NCI-H82 (cell line): ENCODE measurements at regions not wholly inside any gene's neighbourhood (a gene's known extent, or its start where the extent isn't known, plus 50 kb on each side); places are given as distances from the start of the nearest gene placed in this dataset.
"Not testable (repeated sequence)": the region's sequence is repeated elsewhere in the genome, so short reads cannot be mapped to it uniquely, and the experiment has no call there.

ENCODE experiments used
- DNase-seq: peaks from one replicate; lab custom pipeline; 2025; lab: John Stamatoyannopoulos, UW

DNA sequence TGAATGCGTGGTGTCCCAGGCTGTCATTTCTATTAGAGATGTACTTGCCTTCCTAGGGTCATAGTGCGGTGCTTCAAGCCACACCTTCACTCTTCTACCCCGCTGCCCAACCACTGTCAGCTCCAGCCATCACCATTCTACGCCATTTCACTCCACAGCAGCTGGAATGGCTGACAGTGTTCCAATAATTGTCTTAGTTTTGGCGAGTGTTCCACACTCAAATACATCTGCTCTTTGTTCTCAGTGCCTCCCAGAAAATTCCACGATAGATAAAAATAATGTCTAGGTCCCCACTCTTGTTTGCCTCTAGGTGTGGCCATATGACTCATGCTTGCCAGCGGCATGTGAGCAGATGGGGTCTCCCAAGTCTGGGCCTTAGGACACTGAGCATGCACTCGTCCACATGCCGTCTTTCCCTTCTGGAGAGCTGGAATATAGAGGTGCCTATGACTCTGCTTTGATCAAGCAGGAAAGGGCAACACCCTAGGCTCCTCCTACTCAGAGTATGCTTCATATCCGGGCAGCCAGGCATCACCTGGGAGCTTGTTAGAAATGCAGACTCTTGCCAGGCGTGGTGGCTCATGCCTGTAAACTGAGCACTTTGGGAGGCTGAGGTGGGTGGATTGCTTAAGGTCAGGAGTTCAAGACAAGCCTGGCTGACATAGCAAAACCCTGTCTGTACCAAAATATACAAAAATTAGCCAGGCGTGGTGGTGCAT, 163.0 kb downstream of the BRMS1L start:
- DNase-seq: no peak

DNA sequence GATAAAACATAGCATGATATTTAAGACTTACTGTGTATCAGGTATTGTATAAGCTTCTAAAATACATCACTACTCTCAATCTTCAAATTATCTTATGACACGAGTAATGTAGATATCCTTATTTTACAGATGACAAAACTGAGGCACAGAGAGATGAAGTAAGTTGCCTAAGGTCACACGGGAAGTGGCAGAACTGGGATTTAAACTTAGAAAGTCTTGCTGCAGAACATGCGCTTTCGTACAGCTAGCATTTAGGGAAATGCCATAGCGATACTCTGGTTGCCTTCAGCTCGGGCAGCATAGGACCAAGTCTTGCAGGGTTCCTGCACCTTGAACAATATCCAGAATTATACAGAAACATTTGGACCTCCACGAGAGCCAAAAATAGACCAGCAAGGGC, 162.4 kb downstream of the BRMS1L start:
- no peak for DNase-seq

DNA sequence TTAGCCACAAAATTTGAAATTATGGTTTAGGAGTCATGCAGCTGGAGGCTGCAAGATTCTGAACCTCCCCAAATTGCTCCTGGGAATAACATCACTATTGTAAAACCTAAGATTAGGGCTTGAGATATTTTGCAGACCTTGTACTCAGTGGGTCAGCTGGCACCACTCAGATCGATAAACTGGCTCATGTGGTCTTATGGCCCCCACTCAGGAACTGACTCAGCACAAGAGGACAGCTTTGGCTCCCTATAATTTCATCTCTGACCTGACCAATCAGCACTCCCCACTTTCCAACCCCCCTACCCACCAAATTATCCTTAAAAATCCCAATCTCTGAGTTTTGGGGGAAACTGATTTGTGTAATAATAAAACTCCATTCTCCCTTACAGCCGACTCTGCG, 161.6 kb downstream of the BRMS1L start:
- no peak for DNase-seq

DNA sequence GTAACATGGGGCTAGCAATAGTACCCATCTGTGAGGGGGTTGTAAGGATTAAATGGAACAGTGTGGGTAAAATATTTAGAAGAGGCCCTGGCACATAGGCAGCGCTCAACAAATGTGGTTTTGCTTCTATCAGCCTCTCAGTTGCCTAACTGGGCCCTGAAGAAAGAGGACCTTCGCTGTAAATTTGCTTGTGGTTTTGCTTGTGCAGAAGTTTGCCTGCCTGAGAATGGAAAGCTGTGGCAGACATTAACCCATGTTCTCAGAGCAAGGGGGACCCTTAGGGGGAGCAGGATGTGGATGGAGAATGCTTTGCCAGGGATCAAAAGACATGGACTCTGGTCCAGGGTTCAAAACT, 160.1 kb downstream of the BRMS1L start:
- no peak for DNase-seq

DNA sequence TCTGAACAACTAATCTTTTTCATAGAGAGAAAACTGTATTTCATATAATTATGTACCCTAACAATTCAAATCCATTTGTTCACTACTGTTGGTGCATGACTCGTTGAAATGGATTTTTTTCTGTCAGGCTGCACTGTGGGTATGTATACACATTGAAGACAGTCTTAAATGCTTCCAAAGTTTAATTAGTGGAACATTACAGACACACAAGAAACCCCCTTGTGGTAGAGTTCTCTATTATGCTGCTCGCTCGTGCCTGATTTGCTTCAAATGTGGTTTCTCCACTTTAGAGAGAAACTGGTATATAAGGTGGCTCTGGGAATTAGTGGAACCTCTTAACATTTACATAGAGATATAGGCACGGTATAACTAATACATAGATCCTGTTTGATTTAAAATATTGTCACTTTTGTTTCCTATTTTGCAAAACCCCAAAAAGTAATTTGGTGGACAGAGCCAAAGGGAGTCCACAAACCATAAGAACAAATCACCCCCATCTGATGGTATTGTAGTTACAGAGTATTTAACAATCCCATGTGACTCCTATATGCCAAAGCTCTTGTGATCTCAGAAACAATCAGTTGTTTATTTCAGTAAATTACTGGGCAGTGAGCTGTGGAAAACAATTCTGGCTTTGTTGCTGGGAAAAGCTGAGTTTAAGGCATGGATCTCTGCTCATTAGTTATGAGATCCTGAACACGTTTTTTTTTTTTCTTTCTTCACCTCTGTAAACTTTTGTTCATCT, 159.5 kb downstream of the BRMS1L start:
- DNase-seq: no peak

DNA sequence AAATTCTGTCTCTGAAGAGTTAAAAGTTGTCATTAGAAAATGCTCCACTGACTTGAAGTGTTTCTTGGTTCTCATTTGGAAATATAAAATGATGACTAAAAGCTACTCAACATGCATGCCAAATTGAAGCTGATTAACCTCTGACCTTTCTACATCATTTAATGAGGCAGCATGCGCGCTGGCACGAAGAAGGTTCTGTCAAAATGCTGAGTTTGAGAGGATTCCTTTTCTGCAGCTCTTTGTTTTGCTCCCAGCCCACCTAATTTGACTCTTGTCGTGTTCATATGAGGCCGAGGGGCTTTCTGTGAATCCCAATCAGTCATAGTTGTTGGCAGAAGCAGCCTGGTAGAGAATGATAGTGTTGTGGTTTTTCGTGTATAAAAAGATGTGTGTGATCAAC, 153.4 kb downstream of the BRMS1L start:
- DNase-seq: no peak

DNA sequence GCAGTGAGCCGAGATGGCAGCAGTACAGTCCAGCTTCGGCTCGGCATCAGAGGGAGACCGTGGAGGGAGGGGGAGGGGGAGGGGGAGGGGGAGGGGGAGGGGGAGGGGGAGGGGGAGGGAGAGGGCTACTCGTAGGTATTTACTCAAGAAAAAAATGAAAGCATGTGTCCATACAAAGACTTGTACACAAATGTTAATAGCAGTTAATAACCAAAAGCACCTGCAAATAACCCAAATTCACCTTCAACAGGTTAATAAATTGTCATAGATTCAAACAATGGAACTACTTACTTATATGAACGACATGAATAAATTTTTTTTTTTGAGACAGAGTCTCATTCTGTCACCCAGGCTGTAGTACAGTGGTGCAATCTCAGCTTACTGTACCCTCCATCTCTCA, 152.4 kb downstream of the BRMS1L start:
- DNase-seq: no peak

DNA sequence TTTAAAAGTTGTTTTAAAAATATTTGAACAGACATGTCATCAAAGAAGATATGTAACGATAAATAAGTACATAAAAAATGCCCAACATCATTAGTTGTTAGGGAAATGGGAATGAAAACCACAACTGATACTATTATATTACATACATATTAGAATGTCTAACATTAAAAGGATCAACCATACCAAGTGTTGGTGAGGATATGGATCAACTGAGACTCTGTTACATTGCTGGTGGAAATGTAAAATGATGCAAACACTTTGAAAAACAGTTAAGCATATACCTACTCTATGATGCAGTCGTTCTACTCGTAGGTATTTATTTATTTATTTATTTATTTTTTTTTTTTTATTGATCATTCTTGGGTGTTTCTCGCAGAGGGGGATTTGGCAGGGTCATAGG, 149.7 kb downstream of the BRMS1L start:
- no peak for DNase-seq

DNA sequence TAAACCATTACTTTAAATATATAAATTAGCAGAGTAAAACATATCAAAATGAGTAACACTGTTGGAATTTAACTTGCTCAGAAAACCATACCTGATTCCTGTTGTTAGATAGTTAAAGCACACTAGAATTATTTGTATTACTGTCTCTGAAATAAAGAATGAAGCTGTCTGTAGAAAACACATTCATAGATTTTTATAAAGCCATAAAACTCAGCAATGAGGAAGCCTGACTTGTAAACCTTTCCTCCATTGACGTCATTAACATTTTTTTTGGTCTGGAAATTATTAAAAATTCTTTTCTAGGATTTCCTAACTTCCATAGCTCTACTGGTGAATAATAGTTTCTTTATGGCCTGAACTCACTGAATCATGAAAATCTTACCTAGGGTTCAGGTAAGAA, 147.6 kb downstream of the BRMS1L start:
- no peak for DNase-seq

DNA sequence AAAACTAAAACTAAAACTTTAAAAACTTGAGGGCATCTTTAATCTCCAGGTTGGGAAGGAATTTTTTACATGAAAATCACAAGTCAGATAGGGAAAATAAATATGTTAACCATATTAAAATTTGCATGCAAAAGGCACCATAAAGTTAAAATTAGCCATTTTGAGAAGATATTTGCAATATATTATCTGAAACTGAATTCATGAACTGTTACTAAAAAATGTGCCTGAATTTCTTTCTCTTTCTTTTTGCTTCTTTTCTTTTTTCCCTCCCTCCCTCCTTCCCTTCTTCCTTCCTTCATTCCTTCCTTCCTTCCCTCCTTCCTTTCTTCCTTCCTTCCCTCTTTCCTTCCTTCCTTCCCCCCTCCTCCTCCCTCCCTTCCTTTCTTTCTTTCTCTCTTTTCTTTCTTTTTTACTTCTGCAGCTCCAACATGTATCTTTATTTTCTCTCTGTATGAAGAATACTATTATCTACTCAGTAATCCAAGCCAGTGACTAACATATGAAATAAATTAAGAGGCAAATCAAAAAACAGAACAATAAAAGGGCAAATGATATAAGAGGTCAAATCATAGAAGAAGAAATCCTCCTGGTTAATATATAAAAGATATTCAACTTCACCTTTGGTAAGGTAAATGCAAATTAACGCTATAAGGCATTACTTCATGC, 146.0 kb downstream of the BRMS1L start:
- no peak for DNase-seq

DNA sequence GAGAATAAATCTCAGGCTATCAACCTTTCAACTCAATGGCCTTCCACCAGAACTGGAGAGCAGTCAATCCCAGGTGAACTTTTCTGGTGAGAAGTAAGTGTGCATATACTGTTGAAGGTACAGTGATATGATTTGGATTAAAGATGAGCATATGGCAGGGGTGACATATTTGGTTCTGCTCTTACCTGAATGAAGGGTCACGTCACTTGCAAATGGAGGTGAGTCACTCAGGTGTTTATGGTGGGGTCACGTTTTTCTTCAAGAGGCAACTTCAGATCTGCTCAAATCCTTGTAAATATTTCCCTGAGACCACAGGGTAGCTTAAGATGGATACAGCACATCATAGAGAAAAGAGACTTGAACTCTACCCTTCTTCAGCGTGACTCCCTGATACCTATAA, 143.2 kb downstream of the BRMS1L start:
- no peak for DNase-seq

DNA sequence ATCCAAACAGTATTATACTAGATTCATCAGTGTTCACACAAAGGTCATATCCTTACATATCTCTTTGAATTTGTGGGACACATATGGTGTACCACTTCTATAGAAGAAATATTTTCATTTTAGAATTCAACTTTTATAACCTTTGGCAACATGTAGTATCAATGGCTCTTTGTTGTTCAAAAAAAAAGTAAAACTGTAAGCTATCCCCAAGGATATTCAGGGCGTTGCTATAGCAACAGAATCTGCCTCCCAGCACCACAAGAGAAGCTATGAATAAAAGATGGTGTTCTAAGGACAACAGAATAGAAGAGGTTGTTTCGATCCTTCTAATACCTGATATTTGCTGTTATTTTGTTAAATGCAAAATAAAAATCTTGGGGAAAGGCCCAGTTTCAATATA, 139.3 kb downstream of the BRMS1L start:
- DNase-seq: peak; percentile 4

DNA sequence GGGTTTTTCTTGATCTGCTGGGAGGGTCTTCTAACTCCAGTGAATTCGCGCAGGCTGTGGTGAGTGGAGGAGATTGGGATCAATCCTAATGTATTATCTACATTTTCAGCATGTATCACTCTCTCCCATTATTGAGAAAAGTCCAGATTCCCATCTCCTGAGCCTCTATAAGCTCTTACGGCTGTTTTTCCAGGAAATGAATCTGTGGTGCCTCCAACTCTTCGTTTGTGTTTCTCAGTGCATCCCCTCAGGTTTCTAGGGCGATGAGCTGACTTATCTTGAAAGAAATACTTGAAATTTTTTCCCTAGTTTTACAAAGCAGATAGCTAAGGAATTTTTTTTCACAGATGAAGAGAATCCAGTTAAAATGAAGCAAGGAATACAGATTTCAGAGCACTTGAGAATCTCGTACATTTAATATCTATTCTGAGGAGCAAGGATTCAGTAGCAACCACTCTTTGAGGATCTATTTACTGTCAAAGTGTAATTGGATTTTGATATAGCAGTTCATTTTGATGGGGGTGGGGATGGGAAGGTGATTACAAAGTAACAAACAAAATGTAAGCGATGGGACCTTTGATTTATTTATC, 138.7 kb downstream of the BRMS1L start:
- no peak for DNase-seq

DNA sequence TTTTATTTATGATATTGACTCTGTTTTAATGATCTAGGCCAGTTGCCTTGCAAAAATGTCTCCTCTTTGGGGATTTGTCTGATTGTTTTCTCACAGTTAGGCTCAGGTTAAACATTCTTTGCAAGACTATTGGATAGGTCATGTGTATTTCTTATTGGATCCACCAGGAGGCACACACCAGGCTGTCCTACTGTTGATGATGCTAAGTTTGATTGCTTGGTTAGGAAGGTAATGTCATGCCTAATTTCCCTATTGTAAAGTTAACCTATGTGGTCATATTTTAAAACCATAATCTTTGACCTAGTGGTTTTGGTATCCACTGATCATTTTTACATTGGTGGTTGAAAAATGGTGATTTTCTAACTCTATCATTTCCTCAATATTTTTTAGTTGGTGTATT, 137.1 kb downstream of the BRMS1L start:
- DNase-seq: peak; percentile 9

DNA sequence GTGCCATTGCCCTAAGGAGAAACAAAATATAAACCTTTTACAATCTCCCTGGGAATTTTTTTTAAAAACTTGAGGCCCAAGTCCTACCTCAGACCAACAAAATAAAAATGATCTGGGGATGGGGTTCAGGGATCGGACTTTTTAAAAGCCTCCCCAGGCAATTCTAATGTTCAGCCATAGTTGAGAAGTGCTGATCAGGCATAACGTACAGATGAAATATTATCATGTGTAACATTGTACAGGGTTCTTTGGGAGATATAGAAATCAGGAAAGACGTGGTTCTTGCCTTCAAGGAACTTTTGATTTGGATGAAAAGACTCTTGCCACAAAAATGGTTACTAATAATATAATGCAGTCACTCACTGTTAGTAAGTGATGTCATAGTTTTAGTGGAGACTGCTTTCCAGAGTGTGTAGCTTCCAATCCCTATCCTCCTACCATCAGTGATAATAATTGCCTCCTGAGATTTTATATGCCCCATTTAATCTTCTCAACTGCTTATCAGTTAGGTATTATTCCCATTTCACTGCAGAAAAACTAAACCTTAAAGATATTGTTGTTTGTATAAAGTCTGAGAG, 135.6 kb downstream of the BRMS1L start:
- DNase-seq: no peak

DNA sequence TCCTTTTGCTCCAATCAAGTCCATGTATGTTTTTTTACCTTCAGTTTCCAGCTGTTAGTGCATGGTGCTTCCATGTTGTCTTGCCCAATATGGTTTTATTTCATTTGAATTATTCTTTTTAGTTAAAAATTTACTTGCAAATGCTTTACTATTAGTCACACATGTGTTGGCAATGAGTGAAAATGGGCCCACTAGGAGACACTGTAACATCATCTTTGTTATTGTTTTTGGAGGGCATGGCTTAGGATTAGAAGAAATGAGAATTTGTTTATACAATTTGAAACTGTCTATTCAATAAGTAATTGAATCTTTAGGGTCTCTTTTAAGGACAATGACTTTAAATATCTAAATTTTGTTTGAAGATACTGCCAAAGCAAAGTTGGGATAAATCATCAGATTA, 133.7 kb downstream of the BRMS1L start:
- no peak for DNase-seq

DNA sequence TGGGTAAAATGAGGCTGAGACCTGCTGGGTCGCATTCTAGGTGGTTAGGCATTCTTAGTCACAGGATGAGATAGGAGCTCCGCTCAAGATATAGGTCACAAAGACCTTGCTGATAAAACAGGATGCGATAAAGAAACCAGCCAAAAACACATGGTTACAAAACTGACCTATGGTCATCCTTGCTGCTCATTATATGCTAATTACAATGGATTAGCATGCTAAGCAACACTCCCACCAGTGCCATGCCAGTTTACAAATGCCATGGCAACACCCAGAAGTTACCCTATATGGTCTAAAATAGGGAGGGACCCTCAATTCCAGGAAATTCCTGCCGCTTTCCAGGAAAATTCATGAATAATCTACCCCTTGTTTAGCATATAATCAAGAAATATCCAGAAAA, 132.4 kb downstream of the BRMS1L start:
- DNase-seq: no peak

DNA sequence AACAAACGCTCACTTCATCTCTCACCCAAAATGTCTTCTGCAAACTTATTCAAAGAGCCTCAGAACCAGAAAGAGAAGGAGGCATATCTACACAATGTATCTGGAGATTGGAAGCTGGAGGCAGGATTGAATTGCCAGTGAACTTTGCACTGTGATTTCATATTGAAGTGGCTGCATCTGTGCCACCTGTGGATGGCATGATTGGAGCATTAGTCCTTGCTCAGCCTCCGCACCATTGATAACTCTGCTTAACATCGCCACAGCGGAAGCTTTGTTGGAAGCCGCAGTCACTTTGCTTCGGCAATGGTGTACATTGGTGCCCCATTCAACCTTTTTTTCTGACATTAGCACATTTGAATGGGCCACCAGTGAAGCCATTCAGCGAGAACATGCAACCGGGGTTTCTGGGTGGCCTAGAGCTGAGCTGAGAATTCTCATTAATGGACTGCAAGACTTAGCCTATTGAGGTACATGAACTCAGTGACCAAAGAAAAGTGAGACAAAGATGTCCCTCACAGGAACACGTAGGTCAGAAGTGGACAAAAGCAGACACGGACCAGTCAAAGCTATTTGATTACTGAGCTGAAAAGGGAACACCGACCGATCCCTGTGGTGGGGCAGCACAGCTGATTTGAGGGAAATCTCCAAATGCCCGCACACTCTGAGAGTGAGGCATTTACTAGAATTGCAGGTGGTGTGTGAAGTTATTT, 130.4 kb downstream of the BRMS1L start:
- DNase-seq: no peak

DNA sequence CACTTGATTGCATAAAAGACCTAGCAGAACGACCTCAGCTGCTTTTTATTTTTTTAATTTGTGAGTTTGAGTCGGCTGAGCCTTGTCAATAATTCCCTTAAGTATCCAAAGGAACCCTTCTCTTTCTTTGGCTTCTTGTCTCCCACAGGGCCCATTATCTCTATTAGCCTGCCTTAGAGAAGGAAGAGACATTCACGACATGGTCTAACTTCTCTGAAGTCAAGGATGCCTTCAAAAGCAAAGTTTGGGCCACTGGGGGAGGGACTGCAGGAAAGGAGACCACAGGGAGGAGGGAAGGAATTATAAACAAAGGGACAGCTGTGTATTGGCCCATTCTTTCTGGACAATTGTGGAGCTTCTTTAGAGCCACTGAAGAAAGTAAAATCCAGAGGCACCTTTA, 126.4 kb downstream of the BRMS1L start:
- DNase-seq: no peak

DNA sequence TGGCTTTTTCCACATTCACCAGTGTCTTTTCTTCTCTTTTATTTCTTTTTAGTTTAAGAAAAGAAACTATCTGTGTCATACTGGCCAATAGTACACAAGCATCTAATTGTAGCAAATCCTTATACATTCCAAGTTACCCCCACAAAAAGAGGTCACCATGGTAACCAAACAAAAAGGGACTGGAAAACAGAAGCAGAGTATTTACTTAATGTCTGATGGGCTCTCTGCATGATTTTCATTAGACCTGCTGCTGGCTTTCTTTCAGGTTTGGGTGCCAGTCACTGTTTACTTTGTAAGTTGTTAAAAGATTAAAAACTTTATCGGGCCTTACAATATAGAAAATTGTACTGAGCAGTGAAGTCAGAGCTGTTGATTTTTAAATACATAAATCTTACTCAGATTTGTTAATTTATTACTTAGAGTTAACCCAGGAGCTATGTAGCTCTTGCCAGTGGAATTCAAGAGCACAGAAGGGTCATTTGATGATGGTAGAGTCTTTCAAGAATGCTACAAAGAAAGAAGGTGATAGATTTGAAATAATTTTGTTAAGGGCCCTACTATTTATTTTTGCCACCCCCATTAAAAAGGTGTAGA, 123.9 kb downstream of the BRMS1L start:
- no peak for DNase-seq

DNA sequence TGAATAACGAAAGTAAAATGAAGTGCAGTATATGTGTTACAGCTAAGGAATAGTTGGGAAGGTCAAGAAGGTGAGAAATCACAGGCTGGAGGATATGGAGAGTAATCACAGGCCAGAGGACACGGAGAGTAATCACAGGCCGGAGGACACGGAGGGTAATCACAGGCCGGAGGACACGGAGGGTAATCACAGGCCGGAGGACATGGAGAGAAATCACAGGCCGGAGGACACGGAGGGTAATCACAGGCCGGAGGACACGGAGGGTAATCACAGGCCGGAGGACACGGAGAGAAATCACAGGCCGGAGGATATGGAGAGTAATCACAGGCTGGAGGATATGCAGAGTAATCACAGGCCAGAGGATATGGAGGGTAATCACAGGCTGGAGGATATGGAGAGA, 121.8 kb downstream of the BRMS1L start:
- DNase-seq: not testable (repeated sequence)

DNA sequence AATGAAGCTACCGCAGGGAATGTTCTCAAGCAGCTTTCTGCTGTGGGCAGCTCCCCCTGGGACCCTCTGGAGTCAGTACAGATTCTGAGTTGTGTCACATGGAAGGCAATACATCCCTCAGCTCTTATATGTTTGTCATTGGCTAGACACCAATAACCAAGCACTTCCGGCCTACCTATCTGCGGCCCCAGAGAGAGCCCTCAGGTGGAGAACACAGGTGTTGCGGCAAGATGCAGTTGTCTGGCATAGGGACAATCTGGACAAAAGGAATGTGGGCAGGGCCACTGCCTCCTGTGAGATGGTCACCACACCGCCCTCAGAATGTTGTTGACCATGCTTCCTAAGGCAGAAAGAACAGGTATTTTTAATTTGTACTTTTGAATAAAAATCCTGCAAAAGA, 118.7 kb downstream of the BRMS1L start:
- peak; percentile 63 for DNase-seq
